ENCODE measurements at regions not wholly inside any gene's neighbourhood (a gene's known extent, or its start where the extent isn't known, plus 50 kb on each side); places are given as distances from the start of the nearest gene placed in this dataset.

DNA sequence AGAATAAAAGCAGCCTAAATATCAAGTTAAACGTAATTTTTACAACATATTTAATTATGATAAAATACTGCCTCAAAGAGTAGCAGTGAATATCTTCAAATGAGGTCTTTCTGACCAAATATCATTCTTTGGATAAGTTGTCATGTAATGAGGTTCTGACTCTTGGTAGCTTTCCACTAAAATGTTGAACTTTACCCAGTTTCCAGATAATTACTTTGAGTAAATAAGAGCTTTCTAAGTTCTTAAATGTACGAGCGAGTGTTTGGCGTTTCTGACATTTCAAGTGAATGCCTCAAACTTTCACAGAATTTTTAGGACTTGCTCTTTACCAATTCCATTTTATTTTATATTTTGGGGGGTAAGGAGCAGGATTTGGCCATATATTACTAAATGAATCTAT, 1515.2 kb downstream of the FAM181B start:
- WGBS, 3 donors, result 79 to 89% (median 86%) methylated on average over 4 of the region's 4 CpGs
- Histone ChIP-seq H3K4me3 (no peak overlapping the region), H3K4me1 (ENCODE audit: insufficient read depth) (no peaks in the 10 kb centered on the region), H3K36me3 (no peaks in the 10 kb centered on the region), H3K27ac (no peak overlapping the region), H3K9me3 (no peaks in the 10 kb centered on the region), H3K27me3 (no peaks in the 10 kb centered on the region)
- TF ChIP-seq EP300 (IDR thresholded peaks at IDR 0.05) (no peak), POLR2A (IDR thresholded peaks at IDR 0.05) (no peak)
- TF ChIP-seq, protein P1, sequence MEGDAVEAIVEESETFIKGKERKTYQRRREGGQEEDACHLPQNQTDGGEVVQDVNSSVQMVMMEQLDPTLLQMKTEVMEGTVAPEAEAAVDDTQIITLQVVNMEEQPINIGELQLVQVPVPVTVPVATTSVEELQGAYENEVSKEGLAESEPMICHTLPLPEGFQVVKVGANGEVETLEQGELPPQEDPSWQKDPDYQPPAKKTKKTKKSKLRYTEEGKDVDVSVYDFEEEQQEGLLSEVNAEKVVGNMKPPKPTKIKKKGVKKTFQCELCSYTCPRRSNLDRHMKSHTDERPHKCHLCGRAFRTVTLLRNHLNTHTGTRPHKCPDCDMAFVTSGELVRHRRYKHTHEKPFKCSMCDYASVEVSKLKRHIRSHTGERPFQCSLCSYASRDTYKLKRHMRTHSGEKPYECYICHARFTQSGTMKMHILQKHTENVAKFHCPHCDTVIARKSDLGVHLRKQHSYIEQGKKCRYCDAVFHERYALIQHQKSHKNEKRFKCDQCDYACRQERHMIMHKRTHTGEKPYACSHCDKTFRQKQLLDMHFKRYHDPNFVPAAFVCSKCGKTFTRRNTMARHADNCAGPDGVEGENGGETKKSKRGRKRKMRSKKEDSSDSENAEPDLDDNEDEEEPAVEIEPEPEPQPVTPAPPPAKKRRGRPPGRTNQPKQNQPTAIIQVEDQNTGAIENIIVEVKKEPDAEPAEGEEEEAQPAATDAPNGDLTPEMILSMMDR (IDR thresholded peaks at IDR 0.05), result no peak
- intact Hi-C loops (cut with DNase I), result no loop called here
- no peak for DNase-seq

DNA sequence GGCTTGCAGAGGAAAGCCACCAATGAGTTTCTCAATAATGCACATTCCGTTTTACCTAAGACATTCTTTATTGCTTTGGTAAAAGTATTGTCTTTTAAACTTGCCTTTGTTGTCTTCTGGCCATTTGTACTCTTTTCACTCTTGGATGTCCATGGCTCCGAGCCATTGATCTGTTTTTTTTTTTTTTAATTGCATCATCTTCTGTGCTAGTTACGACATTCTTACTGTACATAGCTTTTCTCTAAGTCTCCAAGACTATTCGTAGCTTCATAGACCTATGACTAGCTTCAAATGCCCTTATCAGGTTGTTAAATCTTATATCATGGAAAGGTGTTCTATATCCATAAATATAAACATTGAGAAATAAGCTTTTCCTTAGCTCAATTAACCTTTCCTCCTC, 1522.6 kb downstream of the FAM181B start:
- H3K4me3 ChIP-seq, result no peak overlapping the region
- intact Hi-C loops (cut with DNase I), result no loop called here
- TF ChIP-seq, protein P1 (IDR thresholded peaks at IDR 0.05), result no peak
- TF ChIP-seq POLR2A (IDR thresholded peaks at IDR 0.05) (no peak), EP300 (IDR thresholded peaks at IDR 0.05) (no peak)
- H3K4me1 ChIP-seq (ENCODE audit: insufficient read depth), result no peaks in the 10 kb centered on the region
- no peaks in the 10 kb centered on the region for H3K9me3 ChIP-seq
- no peak overlapping the region for H3K27ac ChIP-seq
- no peak for DNase-seq
- WGBS, 3 donors, result 86 to 89% (median 87%) methylated on average over 4 of the region's 4 CpGs
- H3K36me3 ChIP-seq, result no peaks in the 10 kb centered on the region
- no peaks in the 10 kb centered on the region for H3K27me3 ChIP-seq

GRCh38 chr11:81207421-81208054, 1526.1 kb downstream of the FAM181B start:
- Histone ChIP-seq H3K27ac (no peak overlapping the region), H3K36me3 (no peaks in the 10 kb centered on the region), H3K4me3 (no peak overlapping the region), H3K4me1 (ENCODE audit: insufficient read depth) (no peaks in the 10 kb centered on the region), H3K9me3 (no peaks in the 10 kb centered on the region), H3K27me3 (no peaks in the 10 kb centered on the region)
- no peak for DNase-seq
- intact Hi-C loops (cut with DNase I), result no loop called here
- WGBS, 3 donors, result 94 to 97% (median 96%) methylated on average over 34 to 43 of the region's 43 CpGs
- TF ChIP-seq POLR2A (IDR thresholded peaks at IDR 0.05) (no peak), EP300 (IDR thresholded peaks at IDR 0.05) (no peak)
- TF ChIP-seq, protein P1 (IDR thresholded peaks at IDR 0.05), result no peak

- no peak for DNase-seq
- Histone ChIP-seq H3K27ac (no peak overlapping the region), H3K9me3 (no peaks in the 10 kb centered on the region), H3K27me3 (no peaks in the 10 kb centered on the region), H3K4me3 (no peak overlapping the region), H3K36me3 (no peaks in the 10 kb centered on the region), H3K4me1 (ENCODE audit: insufficient read depth) (no peaks in the 10 kb centered on the region)
- intact Hi-C loops (cut with DNase I), result no loop called here
- TF ChIP-seq, protein P1 (IDR thresholded peaks at IDR 0.05), result no peak
- TF ChIP-seq POLR2A (IDR thresholded peaks at IDR 0.05), result no peak
- no peak for TF ChIP-seq EP300 (IDR thresholded peaks at IDR 0.05)
- 51 to 68% (median 62%) methylated on average over 1 of the region's 1 CpG for WGBS, 3 donors
Measured at GRCh38 chr11:81203876-81204275, 1529.8 kb downstream of the FAM181B start.
